HCT116 (cell line): ENCODE measurements at regions not wholly inside any gene's neighbourhood (a gene's known extent, or its start where the extent isn't known, plus 50 kb on each side); places are given as distances from the start of the nearest gene placed in this dataset.
"Not testable (repeated sequence)": the region's sequence is repeated elsewhere in the genome, so short reads cannot be mapped to it uniquely, and the experiment has no call there.

Experiments
- ATAC-seq: fragments of 200-7000 bp; cut with Tn5 transposase; 2 replicates; pipeline ENCODE4 v1.9.1; 2020; ENCODE audit warnings: mild to moderate bottlenecking, moderate library complexity
- BruUV-seq: library from RNA; stranded (reverse); fragments of 400-500 nt; replicated peaks from 2 replicates; lab custom pipeline; 2021; lab: Mats Ljungman, UMichigan
- CTCF ChIA-PET: fragments of 300-600 bp; sonication (Branson Sonifier 250); formaldehyde crosslinking; loops from one replicate; lab custom pipeline; 2021; ENCODE audit warnings: antibody characterized with exemption; lab: Charles Lee
- POLR2A ChIA-PET: fragments of 300-600, 350-600 bp; sonication (Branson Sonifier 250); formaldehyde crosslinking; loops from one replicate; lab custom pipeline; 2021; ENCODE audit warnings: antibody characterized with exemption; lab: Charles Lee
- RAD21 ChIA-PET, 2 experiments: fragments of 300-600 bp; sonication (Branson Sonifier 250); formaldehyde crosslinking; loops; one replicate each; lab custom pipeline; 2023; ENCODE audit warnings: low total read pairs in 2 of 2; ENCODE audit not compliant: uncharacterized antibody in 2 of 2, unreplicated experiment in 2 of 2, low non-redundant PET in 1 of 2; lab: Charles Lee
- DNase-seq: peaks from one replicate; pipeline ENCODE4 v3.0.0-alpha.2; 2010; ENCODE audit warnings: low read depth, low spot score
- H2AFZ ChIP-seq: fragments of 200-600 bp; shearing (Covaris generic), sonication (generic); 2 replicates; pipeline ENCODE4 v1.6.1; 2017; ENCODE audit warnings: low read depth, mixed run types, mixed read lengths, antibody characterized with exemption, low read length; ENCODE audit not compliant: poor library complexity, severe bottlenecking
- H3K27ac ChIP-seq: 2 replicates; pipeline ENCODE4 v1.5.1; 2012; ENCODE audit warnings: low read depth, low read length
- H3K27me3 ChIP-seq: fragments of 200-600 bp; sonication (generic); 2 replicates; pipeline ENCODE4 v1.6.1; 2016; ENCODE audit warnings: mixed run types, low read length, mixed read lengths; ENCODE audit not compliant: insufficient read depth
- H3K36me3 ChIP-seq, 2 experiments: fragments of 200-500 bp in 1 of 2; fragments of 200-600 bp in 1 of 2; sonication (Bioruptor generic) in 1 of 2; sonication (generic) in 1 of 2; 2 replicates each; pipeline versions ENCODE4 v1.5.1 to v1.6.1; 2014 to 2016; ENCODE audit warnings: low read length in 2 of 2, inconsistent platforms in 1 of 2, mixed read lengths in 1 of 2, mixed run types in 1 of 2; ENCODE audit not compliant: insufficient read depth in 2 of 2, control insufficient read depth in 1 of 2
- H3K4me1 ChIP-seq, 2 experiments: fragments of 200-600 bp in 1 of 2; sonication (generic) in 1 of 2; 2 replicates each; pipeline versions ENCODE4 v1.5.1 to v1.6.1; 2012 to 2017; ENCODE audit warnings: low read length in 2 of 2, inconsistent platforms in 1 of 2, mild to moderate bottlenecking in 1 of 2, mixed read lengths in 1 of 2, mixed run types in 1 of 2, moderate library complexity in 1 of 2; ENCODE audit not compliant: insufficient read depth in 2 of 2, control insufficient read depth in 1 of 2
- H3K4me2 ChIP-seq: fragments of 200-600 bp; sonication (generic); 2 replicates; pipeline ENCODE4 v1.6.1; 2017; ENCODE audit warnings: mixed run types, low read length, mixed read lengths
- H3K4me3 ChIP-seq, 2 experiments: fragments of 200-600 bp in 1 of 2; sonication (generic) in 1 of 2; replicated peaks in 1 of 2; 2 replicates each; pipeline ENCODE4 v1.5.1; 2011 to 2016; ENCODE audit warnings: low read length in 2 of 2, control low read depth in 1 of 2, low read depth in 1 of 2, mild to moderate bottlenecking in 1 of 2, mixed read lengths in 1 of 2, mixed run types in 1 of 2
- H3K79me2 ChIP-seq: fragments of 200-600 bp; sonication (generic); 2 replicates; pipeline ENCODE4 v1.6.1; 2017; ENCODE audit warnings: mild to moderate bottlenecking, mixed run types, low read length, moderate library complexity, mixed read lengths; ENCODE audit not compliant: insufficient read depth
- H3K9ac ChIP-seq: fragments of 200-600 bp; sonication (generic); 2 replicates; pipeline ENCODE4 v1.6.1; 2016; ENCODE audit warnings: low read length, mixed read lengths
- H3K9me2 ChIP-seq: fragments of 200-600 bp; sonication (generic), shearing (Covaris generic); 2 replicates; pipeline ENCODE4 v1.6.1; 2017; ENCODE audit warnings: mixed run types, mild to moderate bottlenecking, moderate library complexity; ENCODE audit not compliant: insufficient read depth
- H3K9me3 ChIP-seq, 2 experiments: fragments of 200-500 bp in 1 of 2; fragments of 200-600 bp in 1 of 2; sonication (Bioruptor generic) in 1 of 2; sonication (generic) in 1 of 2; 2 replicates each; pipeline ENCODE4 v1.6.1; 2014 to 2017; ENCODE audit warnings: low read length in 2 of 2, mixed read lengths in 2 of 2, inconsistent platforms in 1 of 2, low read depth in 1 of 2, mild to moderate bottlenecking in 1 of 2, mixed run types in 1 of 2, moderate library complexity in 1 of 2; ENCODE audit not compliant: control insufficient read depth in 1 of 2, insufficient read depth in 1 of 2
- H4K20me1 ChIP-seq: fragments of 200-600 bp; sonication (generic), shearing (Covaris generic); 2 replicates; pipeline ENCODE4 v1.6.1; 2017; ENCODE audit warnings: mixed run types, mild to moderate bottlenecking, moderate library complexity; ENCODE audit not compliant: insufficient read depth
- ATF3 ChIP-seq: IDR thresholded peaks from 2 replicates; pipeline ENCODE4 v1.6.1; 2012
- CTCF ChIP-seq, 3 experiments: fragments of 200-600 bp in 1 of 3; sonication (generic) in 1 of 3; IDR thresholded peaks in 2 of 3; conservative IDR thresholded peaks in 1 of 3; 2 replicates each; pipeline ENCODE4 v1.5.1; 2012 to 2017; ENCODE audit warnings: low read depth in 2 of 3, low read length in 2 of 3, antibody characterized with exemption in 1 of 3, borderline replicate concordance in 1 of 3, control low read depth in 1 of 3, mild to moderate bottlenecking in 1 of 3, mixed read lengths in 1 of 3, mixed run types in 1 of 3, moderate library complexity in 1 of 3; ENCODE audit not compliant: insufficient read depth in 1 of 3
- RAD21 ChIP-seq: IDR thresholded peaks from 2 replicates; pipeline ENCODE4 v1.6.1; 2012; ENCODE audit warnings: low read depth, mild to moderate bottlenecking
- intact Hi-C: fragments of 100-400 bp; cut with micrococcal nuclease; formaldehyde crosslinking; loops from 2 replicates; pipeline ENCODE4 v1.10.0; 2022

GRCh38 chr4:116180157-116180601 is 905.2 kb downstream of the TRAM1L1 start:
- ATAC-seq, result peak; percentile 59; the same call in 1 of the 2 replicates
- RAD21 ChIA-PET, result interaction anchor here (0.6 kb wide), 2 partner anchors 87 to 111 kb away, joined by 3 read pairs; no protein-coding TSS in a partner anchor
- Histone ChIP-seq H3K36me3 (no peaks in the 10 kb centered on the region), H3K27ac (no peak overlapping the region), H3K9me2 (no peaks in the 10 kb centered on the region), H3K4me3 (no peak overlapping the region), H3K9ac (no peak overlapping the region), H4K20me1 (no peaks in the 10 kb centered on the region), H3K27me3 (no peaks in the 10 kb centered on the region), H3K9me3 (no peaks in the 10 kb centered on the region), H3K4me1 (no peaks in the 10 kb centered on the region), H2AFZ (peak overlapping the region; percentile 57), H3K4me2 (peak overlapping the region; percentile 10; the same call in 1 of the 2 replicates), H3K79me2 (no peaks in the 10 kb centered on the region)
- CTCF ChIA-PET, result interaction anchor here (0.7 to 1.4 kb wide), 5 partner anchors 9 to 1853 kb away, joined by 3 to 7 read pairs (median 3); no protein-coding TSS in a partner anchor
- TF ChIP-seq CTCF (IDR thresholded peaks at IDR 0.05 in 2 of 3, conservative IDR thresholded peaks at IDR 0.05 in 1 of 3; ENCODE audit: borderline replicate concordance in 1 of 3, insufficient read depth in 1 of 3, low read depth in 2 of 3, low read length in 2 of 3) (peak; percentile 42 to 64 (median 46); a peak in 4 of 6 replicates), RAD21 (peak; percentile 76), ATF3 (no peak)
- peak; percentile 10 for DNase-seq
- POLR2A ChIA-PET, result no interaction called here
- intact Hi-C loops, result loop anchor here (1.0 to 5.0 kb wide), 3 partner anchors 952 to 1855 kb away; partner anchors contain the start of gene NDST3
- no TSS peak for BruUV-seq

GRCh38 chr4:116151371-116151770 is 934.0 kb downstream of the TRAM1L1 start:
- H3K9ac ChIP-seq, H3K4me1 ChIP-seq, H4K20me1 ChIP-seq, intact Hi-C loops, H2AFZ ChIP-seq, BruUV-seq, CTCF ChIA-PET, H3K4me3 ChIP-seq, H3K9me3 ChIP-seq, H3K9me2 ChIP-seq, H3K27ac ChIP-seq, H3K27me3 ChIP-seq, DNase-seq, POLR2A ChIA-PET, H3K79me2 ChIP-seq, H3K4me2 ChIP-seq, H3K36me3 ChIP-seq, RAD21 ChIA-PET, ATAC-seq: not testable (repeated sequence)
